Heart right ventricle (tissue), 16 donors: ENCODE measurements at regions not wholly inside any gene's neighbourhood (a gene's known extent, or its start where the extent isn't known, plus 50 kb on each side); places are given as distances from the start of the nearest gene placed in this dataset.

ENCODE experiments used
- ATAC-seq, 8 donors: fragments of 200-7000 bp; cut with Tn5 transposase; one replicate each; pipeline ENCODE4 v1.9.1; 2020; ENCODE audit warnings: mild to moderate bottlenecking in 8 of 8, moderate library complexity in 8 of 8, moderate number of reproducible peaks in 1 of 8
- DNase-seq, 2 donors: peaks; one replicate each; pipeline ENCODE4 v3.0.0-alpha.2; 2020
- H3K27ac ChIP-seq, 10 donors: fragments of 200-600 bp; sonication (generic) in 2 of 10; one replicate each; pipeline versions ENCODE4 v1.5.0 to v1.8.0; 2020 to 2022; ENCODE audit warnings: mild to moderate bottlenecking in 3 of 10
- H3K27me3 ChIP-seq, 7 donors: fragments of 200-600 bp; one replicate each; pipeline ENCODE4 v1.8.0; 2021 to 2022; ENCODE audit warnings: mild to moderate bottlenecking in 2 of 7
- H3K36me3 ChIP-seq, 9 donors: fragments of 200-600 bp; sonication (generic) in 1 of 9; one replicate each; pipeline versions ENCODE4 v1.5.0 to v1.8.0; 2020 to 2022; ENCODE audit warnings: mild to moderate bottlenecking in 2 of 9
- H3K4me1 ChIP-seq, 9 donors: fragments of 200-600 bp; sonication (generic) in 1 of 9; one replicate each; pipeline versions ENCODE4 v1.5.0 to v1.8.0; 2020 to 2022; ENCODE audit warnings: mild to moderate bottlenecking in 4 of 9
- H3K4me3 ChIP-seq, 10 donors: fragments of 200-600 bp; sonication (generic) in 2 of 10; one replicate each; pipeline versions ENCODE4 v1.5.0 to v1.8.0; 2020 to 2022; ENCODE audit warnings: mild to moderate bottlenecking in 7 of 10, moderate library complexity in 2 of 10
- H3K9me3 ChIP-seq, 11 donors: fragments of 200-600 bp in 10 of 11; sonication (generic) in 2 of 11; one replicate each; pipeline versions ENCODE4 v1.5.0 to v1.8.0; 2013 to 2022; ENCODE audit warnings: mild to moderate bottlenecking in 2 of 11, control low read depth in 1 of 11, moderate library complexity in 1 of 11
- CTCF ChIP-seq, 9 donors: fragments of 200-600 bp; sonication (generic) in 2 of 9; IDR thresholded peaks; one replicate each; pipeline versions ENCODE4 v1.5.0 to v1.8.0; 2021 to 2022; ENCODE audit warnings: antibody characterized with exemption in 9 of 9, mild to moderate bottlenecking in 5 of 9, moderate library complexity in 1 of 9
- WGBS, 2 donors: extraction: QIAGEN DNeasy Blood & Tissue Kit; methylation state at CpG; one replicate each; pipeline ENCODE4 v1.1.7; 2013; ENCODE audit warnings: inconsistent platforms in 1 of 2; 5-methylcytosine and 5-hydroxymethylcytosine counted together
- intact Hi-C, 10 donors: fragments of 100-400 bp; cut with DNase I; formaldehyde crosslinking; loops; one replicate each; pipeline versions ENCODE4 v1.11.1 to v1.14.2; 2022
- donor health status: Arrhythmogenic right ventricular cardiomyopathy.
- donor health status: ischemic (EF 13 %, LVEDD 7.1; RV severe dilation, severe dysfunction).
- donor health status: healthy with polysubstance abuse.
- donor health status: DM: no; HTN: yes; CAD: no.
- donor health status: DM: no; HTN: no; CAD: no.
- donor health status: ischemic (EF 25% LVEDD 6.9; RV normal size, moderate dysfunction).
- donor health status: ischemic (EF 25% LVEDD 5.7; RV mildly dilated, moderate dysfunction).
- donor health status: healthy.
- donor health status: DM: yes; HTN: yes; CAD: no.
- donor health status: Ischemic cardiomyopathy.
- donor health status: ischemic (EF 35%, LVEDD 5.7; RV mildly dilated, moderate dysfunction).
- donor health status: nonischemic (EF 11% LVEDD 7.7; RV severe dilation, severe dysfunction).
- donor health status: DM: yes; HTN: yes; CAD: no.
- donor health status: PGD.
- donor health status: ischemic (EF 29% LVEDD 5.4; RV normal size, mild dysfunction).
- donor health status: nonischemic (EF 23%, LVEDD 6.1; RV moderate dilation, normal function).

- no peaks in the 10 kb centered on the region for H3K4me1 ChIP-seq
- peaks cover 0 to 4% (median 0%) of the 10 kb centered on the region in 11 donors for H3K9me3 ChIP-seq
- no peak overlapping the region for H3K4me3 ChIP-seq
- no peak for DNase-seq
- TF ChIP-seq CTCF (IDR thresholded peaks at IDR 0.05): no peak
- H3K27ac ChIP-seq: no peak overlapping the region
- H3K36me3 ChIP-seq: no peaks in the 10 kb centered on the region
- 90 to 95% methylated on average over 36 to 42 of the region's 42 CpGs for WGBS, 2 donors
- no peaks in the 10 kb centered on the region for H3K27me3 ChIP-seq
- intact Hi-C loops: no loop called here
- ATAC-seq: no peak
These were observed 1307.8 kb upstream of the TMEFF2 start for GRCh38 chr2:193502363-193503035.

GRCh38 chr2:193496786-193497185 is 1302.1 kb upstream of the TMEFF2 start:
- Histone ChIP-seq H3K4me1 (no peaks in the 10 kb centered on the region), H3K27ac (no peak overlapping the region), H3K27me3 (no peaks in the 10 kb centered on the region), H3K9me3 (peaks cover 0 to 4% (median 0%) of the 10 kb centered on the region in 11 donors), H3K4me3 (no peak overlapping the region), H3K36me3 (no peaks in the 10 kb centered on the region)
- no peak for TF ChIP-seq CTCF (IDR thresholded peaks at IDR 0.05)
- WGBS, 2 donors: 29% methylated on average over 2 of the region's 2 CpGs
- DNase-seq: no peak
- no peak for ATAC-seq
- intact Hi-C loops: no loop called here

DNA sequence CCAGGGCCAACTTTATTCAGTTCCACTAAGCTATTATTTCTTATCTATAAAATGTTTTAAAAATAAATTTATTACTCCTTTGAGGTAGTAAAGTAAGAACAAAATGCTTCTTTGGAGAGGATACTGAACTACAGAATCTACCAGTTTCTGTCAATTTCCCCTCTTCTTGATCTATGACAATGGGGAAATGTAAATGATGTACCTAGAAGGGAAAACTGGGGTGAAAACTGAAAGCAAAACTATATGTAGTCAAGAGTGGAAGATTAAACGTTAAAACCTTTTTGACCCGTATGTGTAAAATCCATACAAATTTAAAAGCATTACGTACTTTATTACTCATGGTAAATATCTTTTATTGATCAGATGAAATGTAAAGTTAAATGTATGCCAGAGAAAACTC is 1287.8 kb upstream of the TMEFF2 start:
- Histone ChIP-seq H3K27ac (no peak overlapping the region), H3K27me3 (no peaks in the 10 kb centered on the region), H3K4me3 (no peak overlapping the region), H3K9me3 (no peaks in the 10 kb centered on the region), H3K36me3 (no peaks in the 10 kb centered on the region), H3K4me1 (no peaks in the 10 kb centered on the region)
- ATAC-seq (no peak), DNase-seq (no peak)
- no peak for TF ChIP-seq CTCF (IDR thresholded peaks at IDR 0.05)
- intact Hi-C loops: no loop called here
- WGBS, 2 donors: 92 to 95% methylated on average over 3 of the region's 3 CpGs

GRCh38 chr2:193480187-193480586 is 1285.5 kb upstream of the TMEFF2 start:
- no peak for TF ChIP-seq CTCF (IDR thresholded peaks at IDR 0.05)
- Histone ChIP-seq H3K27me3 (no peaks in the 10 kb centered on the region), H3K27ac (no peak overlapping the region), H3K36me3 (no peaks in the 10 kb centered on the region), H3K9me3 (peaks cover 0 to 5% (median 0%) of the 10 kb centered on the region in 11 donors), H3K4me3 (no peak overlapping the region), H3K4me1 (no peaks in the 10 kb centered on the region)
- ATAC-seq: no peak
- WGBS, 2 donors: 70 to 73% methylated on average over 1 of the region's 1 CpG
- intact Hi-C loops: no loop called here
- DNase-seq: no peak
